Astrocyte (in vitro differentiated cells and primary cell): ENCODE measurements at regions not wholly inside any gene's neighbourhood (a gene's known extent, or its start where the extent isn't known, plus 50 kb on each side); places are given as distances from the start of the nearest gene placed in this dataset.

ENCODE experiments used
- DNase-seq: peaks from one replicate; pipeline ENCODE4 v3.0.0-alpha.2; 2010; ENCODE audit warnings: low read depth
- FAIRE-seq: peaks from 2 replicates; lab custom pipeline; 2011; peaks lifted over from hg19 to GRCh38; lab: Jason Lieb, UNC
- H2AFZ ChIP-seq: 2 replicates; pipeline ENCODE4 v1.6.0; 2012; ENCODE audit warnings: low read depth, low read length, inconsistent platforms
- H3K27ac ChIP-seq: 2 replicates; pipeline ENCODE4 v1.5.1; 2011; ENCODE audit warnings: low read depth, low read length, inconsistent platforms
- H3K27me3 ChIP-seq: 2 replicates; pipeline ENCODE4 v1.6.0; 2011; ENCODE audit warnings: low read length, inconsistent platforms; ENCODE audit not compliant: insufficient read depth
- H3K36me3 ChIP-seq: 2 replicates; pipeline ENCODE4 v1.5.1; 2011; ENCODE audit warnings: low read length, inconsistent platforms; ENCODE audit not compliant: insufficient read depth
- H3K4me1 ChIP-seq: 2 replicates; pipeline ENCODE4 v1.5.1; 2011; ENCODE audit warnings: low read length, inconsistent platforms; ENCODE audit not compliant: insufficient read depth
- H3K4me2 ChIP-seq: 2 replicates; pipeline ENCODE4 v1.6.0; 2012; ENCODE audit warnings: low read length, inconsistent platforms
- H3K4me3 ChIP-seq: 2 replicates; pipeline ENCODE4 v1.5.1; 2011; ENCODE audit warnings: low read depth, mild to moderate bottlenecking, low read length, inconsistent platforms; ENCODE audit not compliant: insufficient read depth
- H3K79me2 ChIP-seq: 2 replicates; pipeline ENCODE4 v1.6.0; 2012; ENCODE audit warnings: mild to moderate bottlenecking, low read length, inconsistent platforms; ENCODE audit not compliant: insufficient read depth
- H3K9ac ChIP-seq: 2 replicates; pipeline ENCODE4 v1.6.0; 2012; ENCODE audit warnings: mild to moderate bottlenecking, low read length, inconsistent platforms
- H3K9me3 ChIP-seq: 2 replicates; pipeline ENCODE4 v1.5.1; 2012; ENCODE audit warnings: low read depth, mild to moderate bottlenecking, low read length, inconsistent platforms; ENCODE audit not compliant: insufficient read depth
- H4K20me1 ChIP-seq: 2 replicates; pipeline ENCODE4 v1.6.0; 2012; ENCODE audit warnings: low read length, inconsistent platforms; ENCODE audit not compliant: insufficient read depth
- H3K27ac Mint-ChIP-seq: one replicate; pipeline ENCODE4 v1.8.0; 2021; ENCODE audit warnings: mild to moderate bottlenecking, mixed read lengths; ENCODE audit not compliant: unreplicated experiment
- H3K27me3 Mint-ChIP-seq: one replicate; pipeline ENCODE4 v1.8.0; 2021; ENCODE audit warnings: low read depth, mixed read lengths; ENCODE audit not compliant: unreplicated experiment
- H3K36me3 Mint-ChIP-seq: one replicate; pipeline ENCODE4 v1.8.0; 2021; ENCODE audit warnings: low read depth, mixed read lengths; ENCODE audit not compliant: unreplicated experiment
- H3K4me1 Mint-ChIP-seq: one replicate; pipeline ENCODE4 v1.8.0; 2021; ENCODE audit warnings: low read depth, mixed read lengths; ENCODE audit not compliant: unreplicated experiment
- H3K4me3 Mint-ChIP-seq: one replicate; pipeline ENCODE4 v1.8.0; 2021; ENCODE audit warnings: mild to moderate bottlenecking, moderate library complexity, mixed read lengths; ENCODE audit not compliant: unreplicated experiment
- H3K9me3 Mint-ChIP-seq: one replicate; pipeline ENCODE4 v1.8.0; 2021; ENCODE audit warnings: mild to moderate bottlenecking, mixed read lengths; ENCODE audit not compliant: unreplicated experiment
- CTCF ChIP-seq: IDR thresholded peaks from 2 replicates; pipeline ENCODE4 v1.5.1; 2011; ENCODE audit warnings: low read depth, mild to moderate bottlenecking, inconsistent platforms, low read length, moderate library complexity; ENCODE audit not compliant: insufficient read depth
- EZH2 ChIP-seq: IDR thresholded peaks from 2 replicates; pipeline ENCODE4 v1.6.1; 2012; ENCODE audit warnings: mild to moderate bottlenecking, low read length, inconsistent platforms; ENCODE audit not compliant: insufficient read depth

GRCh38 chr5:29897916-29898315, 1295.6 kb upstream of the CDH6 start:
- H3K27me3 Mint-ChIP-seq = no peaks in the 10 kb centered on the region
- TF ChIP-seq EZH2 (no peak), CTCF (no peak)
- no peak overlapping the region for H3K27ac Mint-ChIP-seq
- no peaks in the 10 kb centered on the region for H3K36me3 ChIP-seq
- H3K4me3 Mint-ChIP-seq = no peak overlapping the region
- DNase-seq = no peak
- no peaks in the 10 kb centered on the region for H4K20me1 ChIP-seq
- no peak overlapping the region for H3K4me3 ChIP-seq
- no peak overlapping the region for H3K4me2 ChIP-seq
- FAIRE-seq = no peak
- no peaks in the 10 kb centered on the region for H3K36me3 Mint-ChIP-seq
- H3K4me1 Mint-ChIP-seq = no peaks in the 10 kb centered on the region
- no peaks in the 10 kb centered on the region for H3K4me1 ChIP-seq
- no peaks in the 10 kb centered on the region for H3K27me3 ChIP-seq
- no peak overlapping the region for H2AFZ ChIP-seq
- H3K9me3 ChIP-seq = no peaks in the 10 kb centered on the region
- no peaks in the 10 kb centered on the region for H3K9me3 Mint-ChIP-seq
- H3K79me2 ChIP-seq = no peaks in the 10 kb centered on the region
- H3K9ac ChIP-seq = no peak overlapping the region
- no peak overlapping the region for H3K27ac ChIP-seq

- Histone ChIP-seq H2AFZ (no peak overlapping the region), H3K4me3 (no peak overlapping the region), H3K9ac (no peak overlapping the region), H3K4me2 (no peak overlapping the region), H3K9me3 (no peaks in the 10 kb centered on the region), H3K27ac (no peak overlapping the region), H3K27me3 (no peaks in the 10 kb centered on the region), H3K4me1 (no peaks in the 10 kb centered on the region), H3K36me3 (no peaks in the 10 kb centered on the region), H3K79me2 (no peaks in the 10 kb centered on the region), H4K20me1 (no peaks in the 10 kb centered on the region)
- no peaks in the 10 kb centered on the region for H3K36me3 Mint-ChIP-seq
- FAIRE-seq (no peak), DNase-seq (no peak)
- no peak for TF ChIP-seq CTCF
- TF ChIP-seq EZH2 = no peak
- H3K9me3 Mint-ChIP-seq = no peaks in the 10 kb centered on the region
- H3K27me3 Mint-ChIP-seq = no peaks in the 10 kb centered on the region
- no peaks in the 10 kb centered on the region for H3K4me1 Mint-ChIP-seq
- no peak overlapping the region for H3K27ac Mint-ChIP-seq
- no peak overlapping the region for H3K4me3 Mint-ChIP-seq
Observed at GRCh38 chr5:29896646-29897045, 1296.8 kb upstream of the CDH6 start.

GRCh38 chr5:29894668-29895067, 1298.8 kb upstream of the CDH6 start:
- Mint-ChIP-seq H3K27ac (no peak overlapping the region), H3K9me3 (no peaks in the 10 kb centered on the region), H3K4me3 (no peak overlapping the region), H3K4me1 (no peaks in the 10 kb centered on the region), H3K27me3 (no peaks in the 10 kb centered on the region), H3K36me3 (no peaks in the 10 kb centered on the region)
- H3K9ac ChIP-seq = no peak overlapping the region
- no peaks in the 10 kb centered on the region for H3K79me2 ChIP-seq
- H4K20me1 ChIP-seq = no peaks in the 10 kb centered on the region
- TF ChIP-seq EZH2 (no peak), CTCF (no peak)
- H3K36me3 ChIP-seq = no peaks in the 10 kb centered on the region
- no peaks in the 10 kb centered on the region for H3K27me3 ChIP-seq
- no peaks in the 10 kb centered on the region for H3K4me1 ChIP-seq
- H3K4me2 ChIP-seq = no peak overlapping the region
- no peaks in the 10 kb centered on the region for H3K9me3 ChIP-seq
- DNase-seq (no peak), FAIRE-seq (no peak)
- no peak overlapping the region for H2AFZ ChIP-seq
- H3K27ac ChIP-seq = no peak overlapping the region
- no peak overlapping the region for H3K4me3 ChIP-seq
